GM10266 (cell line): ENCODE measurements at regions not wholly inside any gene's neighbourhood (a gene's known extent, or its start where the extent isn't known, plus 50 kb on each side); places are given as distances from the start of the nearest gene placed in this dataset.

Experiments used
- DNase-seq: peaks from one replicate; pipeline ENCODE4 v3.0.0; 2012; ENCODE audit errors: extremely low spot score
- CTCF ChIP-seq: IDR thresholded peaks from 2 replicates; pipeline ENCODE4 v1.5.1; 2012; ENCODE audit warnings: mild to moderate bottlenecking, low read depth; ENCODE audit not compliant: control insufficient read depth, insufficient read depth; ENCODE audit errors: missing control alignments

DNA sequence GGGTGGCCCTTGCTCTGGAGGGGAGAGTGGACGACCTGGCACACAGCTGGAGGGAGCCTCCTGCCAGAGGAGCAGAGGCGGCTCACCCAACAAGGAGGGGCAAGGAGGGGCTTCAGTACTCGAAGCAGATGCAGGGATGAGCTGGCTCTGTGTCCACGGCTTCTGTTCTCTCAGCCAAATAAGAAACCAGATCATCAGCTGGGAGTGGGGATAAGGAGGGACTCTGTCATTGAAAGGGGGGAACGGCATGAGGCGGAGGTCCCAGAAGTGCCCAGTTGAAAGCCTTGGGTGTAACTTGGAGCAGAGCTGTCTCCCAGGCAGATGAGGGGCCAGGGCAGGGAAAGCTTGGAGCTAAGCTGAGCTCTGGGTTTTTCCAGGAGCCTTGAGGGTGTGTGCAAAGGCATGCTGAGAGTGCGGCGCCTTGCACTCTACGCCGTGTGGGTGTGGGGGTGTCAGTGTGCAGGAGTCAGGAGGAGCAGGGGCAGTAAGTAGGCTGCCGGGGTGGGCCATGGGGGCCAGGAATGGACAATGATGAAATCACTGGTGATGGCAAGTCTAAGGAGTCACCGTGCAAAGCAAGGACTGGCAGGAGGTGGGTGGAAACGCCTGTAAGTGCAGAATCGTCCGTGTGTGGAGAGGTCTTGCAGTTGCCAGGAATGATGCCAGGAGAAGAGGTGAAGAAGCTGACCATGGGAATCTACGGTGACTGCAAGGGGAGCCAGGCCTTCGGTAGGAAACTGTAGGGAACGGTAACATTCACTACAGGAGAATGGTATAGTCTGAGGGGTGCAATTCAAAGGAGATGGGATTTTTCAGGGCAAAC is 85.4 kb upstream of the FOXQ1 start:
- no peak for DNase-seq
- TF ChIP-seq CTCF: no peak

DNA sequence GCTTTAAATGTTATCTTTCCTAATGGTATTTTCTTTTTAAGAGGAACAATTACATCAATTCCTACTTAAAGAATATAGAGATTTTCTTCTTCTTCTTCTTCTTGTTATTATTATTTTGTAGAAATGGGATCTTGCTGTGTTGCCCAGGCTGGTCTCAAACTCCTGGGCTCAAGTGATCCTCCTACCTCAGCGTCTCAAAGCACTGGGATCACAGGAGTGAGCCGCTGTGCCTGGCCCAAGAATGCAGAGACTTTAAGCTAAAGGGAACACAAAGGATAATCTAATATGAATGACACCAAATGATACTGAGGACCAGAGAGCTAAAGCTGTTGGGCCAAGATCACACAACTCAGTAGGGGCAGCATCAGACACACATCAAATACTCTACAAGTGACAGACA is 87.4 kb upstream of the FOXQ1 start:
- no peak for DNase-seq
- no peak for TF ChIP-seq CTCF

DNA sequence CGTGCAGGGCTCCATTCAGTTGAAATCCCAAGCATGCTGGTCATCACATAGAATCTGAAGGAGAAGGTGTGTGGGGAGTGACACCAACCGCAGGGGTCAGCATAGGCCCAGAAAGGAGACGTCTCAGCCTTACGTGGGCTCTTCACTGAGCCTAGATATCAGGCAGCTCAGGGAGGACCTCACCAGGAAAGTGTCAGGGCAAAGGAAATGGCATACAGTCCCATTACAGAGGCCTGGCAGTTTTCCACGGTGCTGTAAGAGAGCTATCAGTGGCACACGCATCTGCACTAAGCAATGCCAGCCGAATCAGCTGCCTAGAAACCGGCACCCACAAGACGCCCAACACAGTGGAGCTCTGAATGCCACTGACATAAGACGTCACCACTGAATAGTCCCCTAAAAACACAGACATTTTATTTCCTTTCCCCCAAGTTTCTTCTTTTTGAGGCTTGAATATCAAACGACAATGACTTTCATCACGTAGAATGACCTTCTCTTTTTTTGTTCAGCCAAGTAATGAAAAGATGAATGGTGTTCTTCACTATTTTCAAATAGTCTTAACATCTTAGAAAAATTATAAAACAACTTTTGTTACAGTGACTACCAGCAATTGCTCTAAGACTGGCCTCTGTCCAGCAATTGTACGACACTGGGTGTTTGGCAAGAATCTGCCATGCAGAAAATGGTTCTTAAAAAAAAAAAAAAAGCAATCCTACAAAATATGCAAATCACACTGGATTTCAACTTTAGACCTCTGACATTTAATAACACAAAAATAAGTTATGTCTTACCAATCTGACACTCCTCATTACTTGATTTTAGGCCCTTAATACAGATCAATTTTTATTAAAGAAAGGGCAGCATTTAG is 88.9 kb upstream of the FOXQ1 start:
- DNase-seq: no peak
- TF ChIP-seq CTCF: no peak

- no peak for DNase-seq
- no peak for TF ChIP-seq CTCF
These were observed 94.5 kb upstream of the FOXQ1 start for GRCh38 chr6:1217396-1217795.

GRCh38 chr6:1216488-1216974 is 95.4 kb upstream of the FOXQ1 start:
- no peak for DNase-seq
- no peak for TF ChIP-seq CTCF

DNA sequence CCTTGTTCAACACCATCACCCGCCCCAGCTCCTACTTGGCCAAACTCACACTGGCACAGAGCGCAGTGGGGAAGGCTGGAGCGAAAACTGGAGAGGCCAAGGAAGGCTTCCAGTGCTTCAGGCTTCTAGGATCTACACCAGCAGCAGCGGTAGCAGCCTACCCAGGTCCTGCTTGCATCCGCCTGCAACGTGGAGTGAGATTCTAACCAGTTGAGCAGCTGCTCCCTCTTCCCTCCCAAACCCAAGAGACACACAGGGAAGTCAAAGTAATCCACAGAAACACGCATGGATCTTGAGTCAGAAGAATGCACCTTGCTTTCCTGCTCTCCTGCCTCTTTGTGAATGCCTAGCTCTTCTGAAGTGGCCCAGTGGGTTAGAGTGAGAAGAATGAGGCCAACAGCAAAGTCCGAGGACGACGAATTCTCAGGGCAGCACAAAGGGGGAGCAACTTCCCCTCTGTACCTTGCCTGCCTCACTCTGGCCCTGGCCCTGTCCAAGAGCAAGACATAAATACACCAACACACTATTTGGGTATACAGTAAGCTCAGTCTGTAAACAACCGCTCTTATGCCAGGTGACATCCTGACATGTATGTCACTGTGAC is 95.9 kb upstream of the FOXQ1 start:
- DNase-seq: no peak
- TF ChIP-seq CTCF: no peak

DNA sequence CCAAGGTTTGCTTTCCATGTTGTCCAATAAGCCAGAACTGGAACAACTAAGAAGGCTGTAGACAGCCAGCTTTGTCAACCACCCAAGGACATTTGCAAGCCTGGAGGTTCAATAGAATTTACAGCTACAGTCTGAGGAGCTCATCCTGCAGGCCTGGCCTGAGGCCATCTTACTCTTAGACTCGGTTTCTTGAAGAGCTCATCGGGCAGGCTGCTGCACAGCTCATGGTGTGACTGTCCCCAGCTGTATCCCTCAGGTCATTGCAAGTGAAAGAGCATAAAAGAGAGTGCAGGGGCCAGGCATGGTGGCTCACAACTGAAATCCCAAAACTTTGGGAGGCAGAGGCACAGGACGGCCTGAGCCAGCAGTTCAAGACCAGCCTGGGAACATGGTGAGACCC is 96.9 kb upstream of the FOXQ1 start:
- TF ChIP-seq CTCF: no peak
- no peak for DNase-seq
